NCI-H2196 (cell line): ENCODE measurements at regions not wholly inside any gene's neighbourhood (a gene's known extent, or its start where the extent isn't known, plus 50 kb on each side); places are given as distances from the start of the nearest gene placed in this dataset.
"Not testable (repeated sequence)": the region's sequence is repeated elsewhere in the genome, so short reads cannot be mapped to it uniquely, and the experiment has no call there.

Source experiments
- DNase-seq: peaks from one replicate; lab custom pipeline; 2025; ENCODE audit not compliant: unreplicated experiment; lab: John Stamatoyannopoulos, UW

- no peak for DNase-seq
Measured at GRCh38 chr3:96319166-96319565, 495.2 kb upstream of the EPHA6 start.

- DNase-seq: no peak
Measured at GRCh38 chr3:96324087-96324486, 490.3 kb upstream of the EPHA6 start.

- no peak for DNase-seq
Measured at GRCh38 chr3:96330795-96331194, 483.6 kb upstream of the EPHA6 start.

GRCh38 chr3:96331341-96331740 is 483.1 kb upstream of the EPHA6 start:
- peak; percentile 27 for DNase-seq

- DNase-seq: no peak
Measured at GRCh38 chr3:96334779-96335178, 479.6 kb upstream of the EPHA6 start.

GRCh38 chr3:96347289-96347688 is 467.1 kb upstream of the EPHA6 start:
- no peak for DNase-seq

- DNase-seq: not testable (repeated sequence)
Measured at GRCh38 chr3:96351598-96351997, 462.8 kb upstream of the EPHA6 start.

- DNase-seq: no peak
Measured at GRCh38 chr3:96354106-96354505, 460.3 kb upstream of the EPHA6 start.

GRCh38 chr3:96354742-96355141 is 459.7 kb upstream of the EPHA6 start:
- DNase-seq: no peak

GRCh38 chr3:96361241-96361640 is 453.2 kb upstream of the EPHA6 start:
- DNase-seq: no peak

GRCh38 chr3:96370637-96371036 is 443.8 kb upstream of the EPHA6 start:
- DNase-seq: no peak

- DNase-seq: no peak
Measured at GRCh38 chr3:96410006-96410730, 404.2 kb upstream of the EPHA6 start.

GRCh38 chr3:96416549-96417255 is 397.7 kb upstream of the EPHA6 start:
- no peak for DNase-seq

- no peak for DNase-seq
Measured at GRCh38 chr3:96428097-96428496, 386.3 kb upstream of the EPHA6 start.

- DNase-seq: no peak
Measured at GRCh38 chr3:96430079-96430478, 384.3 kb upstream of the EPHA6 start.

GRCh38 chr3:96434651-96435050 is 379.7 kb upstream of the EPHA6 start:
- no peak for DNase-seq

GRCh38 chr3:96449346-96449745 is 365.0 kb upstream of the EPHA6 start:
- no peak for DNase-seq

- DNase-seq: peak; percentile 84
Measured at GRCh38 chr3:96449803-96450202, 364.6 kb upstream of the EPHA6 start.

GRCh38 chr3:96450699-96451098 is 363.7 kb upstream of the EPHA6 start:
- no peak for DNase-seq

GRCh38 chr3:96465521-96465920 is 348.9 kb upstream of the EPHA6 start:
- no peak for DNase-seq

GRCh38 chr3:96466441-96466840 is 348.0 kb upstream of the EPHA6 start:
- DNase-seq: no peak

GRCh38 chr3:96467639-96468038 is 346.8 kb upstream of the EPHA6 start:
- DNase-seq: no peak

- no peak for DNase-seq
Measured at GRCh38 chr3:96478496-96478895, 335.9 kb upstream of the EPHA6 start.
